HG03432 (cell line): ENCODE measurements at regions not wholly inside any gene's neighbourhood (a gene's known extent, or its start where the extent isn't known, plus 50 kb on each side); places are given as distances from the start of the nearest gene placed in this dataset.

Source experiments
- ATAC-seq: cut with Tn5 transposase; IDR thresholded peaks from one replicate; pipeline ENCODE4 v1.9.1; 2021; ENCODE audit warnings: mild to moderate bottlenecking, moderate library complexity; ENCODE audit not compliant: unreplicated experiment

DNA sequence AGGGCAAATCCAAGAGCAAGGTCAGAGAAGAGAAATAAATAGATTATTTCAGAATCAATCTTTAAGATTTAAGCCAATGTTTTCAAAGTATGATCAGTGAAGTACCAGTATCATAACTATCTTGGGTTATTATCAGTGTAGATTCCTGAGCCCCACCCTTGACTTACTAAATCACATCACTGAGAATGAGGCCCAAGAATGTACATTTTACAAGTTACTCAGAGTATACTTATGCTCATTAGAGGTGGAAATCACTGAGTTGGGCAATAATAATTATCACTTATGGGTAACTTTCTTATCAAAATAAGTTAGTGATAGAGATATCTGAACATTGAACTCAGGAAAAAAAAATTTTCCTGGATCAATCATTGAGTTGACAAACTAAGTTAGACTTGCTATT lies 121.6 kb upstream of the NOCT start:
- ATAC-seq: no peak

DNA sequence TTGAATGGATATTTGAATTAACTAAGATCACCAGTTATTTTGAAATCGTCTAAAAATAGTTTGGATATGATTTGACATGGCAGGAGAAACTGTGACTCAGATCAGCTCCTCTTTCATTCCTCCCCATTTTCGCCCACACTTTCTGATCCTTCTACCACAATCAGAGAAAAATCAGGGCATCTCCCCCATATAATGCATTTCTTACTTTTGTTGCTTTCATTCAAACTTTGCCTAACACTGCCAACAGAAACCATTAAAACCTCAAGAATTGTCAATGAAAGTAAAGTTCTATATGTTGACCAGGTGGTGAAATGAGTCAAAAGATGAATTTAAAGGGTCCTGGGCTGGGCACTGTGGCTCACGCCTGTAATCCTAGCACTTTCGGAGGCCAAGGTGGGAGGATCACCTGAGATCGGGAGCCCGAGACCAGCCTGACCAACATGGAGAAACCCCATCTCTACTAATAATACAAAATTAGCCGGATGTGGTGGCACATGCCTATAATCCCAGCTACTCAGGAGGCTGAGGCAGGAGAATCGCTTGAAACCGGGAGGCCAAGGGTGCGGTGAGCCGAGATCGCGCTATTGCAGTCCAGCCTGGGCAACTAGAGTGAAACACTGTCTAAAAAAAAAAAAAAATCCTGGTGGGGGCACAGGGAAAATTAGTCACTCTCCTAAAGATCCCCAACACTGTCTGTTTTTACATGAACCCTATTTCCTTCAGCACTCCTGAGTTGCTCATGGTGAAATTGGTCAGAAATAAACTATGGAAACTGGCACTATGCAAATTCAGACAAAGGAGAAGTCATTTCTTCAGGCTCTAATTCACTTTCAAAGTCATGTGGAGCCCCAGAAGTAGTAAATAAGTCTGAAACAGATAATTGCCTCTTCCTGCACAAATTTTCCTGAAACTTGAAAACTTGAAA lies 122.8 kb upstream of the NOCT start:
- peak; percentile 62 for ATAC-seq

DNA sequence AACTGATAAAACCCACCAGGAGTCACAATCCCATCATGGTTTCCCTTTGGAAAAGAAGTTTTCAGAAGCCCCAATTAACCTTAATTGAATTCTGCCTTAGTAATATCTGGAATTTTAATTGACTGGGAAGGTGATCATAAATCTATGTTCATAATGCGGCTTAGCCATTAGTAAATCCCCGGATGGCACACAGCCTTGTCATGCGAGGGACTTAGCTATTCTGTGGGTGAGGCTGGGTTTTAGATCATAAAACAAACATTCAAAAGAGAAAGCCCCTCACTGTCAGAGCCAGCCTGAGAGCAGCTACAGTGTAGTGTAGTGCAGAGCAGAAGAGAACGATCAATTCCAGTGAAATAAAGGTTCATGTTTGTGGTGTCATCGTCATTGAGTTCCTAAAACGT lies 124.0 kb upstream of the NOCT start:
- no peak for ATAC-seq

DNA sequence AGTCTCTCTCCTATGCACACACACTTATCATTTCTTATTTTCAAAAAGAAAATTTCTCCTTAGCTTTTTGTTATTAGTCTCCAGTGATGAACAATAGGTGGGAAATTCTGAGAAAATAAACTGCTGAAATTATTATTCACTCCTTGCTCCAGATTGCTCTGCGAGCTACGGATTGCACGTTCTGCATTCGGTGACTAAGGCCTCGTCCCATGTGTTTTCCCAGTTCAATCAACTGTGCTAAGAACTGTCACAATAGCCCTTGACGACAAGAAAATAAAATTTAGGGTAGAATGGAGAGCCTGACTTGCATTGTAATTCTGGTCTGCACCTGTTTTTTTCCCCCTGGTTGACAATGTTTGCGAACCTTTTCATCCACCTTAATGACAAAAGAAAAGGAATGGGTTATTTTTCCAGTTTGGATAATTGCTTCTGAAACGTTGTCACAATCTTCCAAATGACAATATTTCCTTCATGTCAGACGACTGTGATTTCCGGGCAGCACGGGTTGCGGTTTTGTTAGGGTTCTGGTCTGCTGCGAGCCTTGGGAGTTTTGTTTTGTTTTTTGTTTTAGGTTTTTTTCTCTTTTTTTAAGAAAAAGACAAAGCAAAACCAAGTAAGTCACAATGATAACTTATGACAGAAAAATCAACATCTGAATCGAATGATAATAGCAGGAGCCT lies 124.5 kb upstream of the NOCT start:
- no peak for ATAC-seq

DNA sequence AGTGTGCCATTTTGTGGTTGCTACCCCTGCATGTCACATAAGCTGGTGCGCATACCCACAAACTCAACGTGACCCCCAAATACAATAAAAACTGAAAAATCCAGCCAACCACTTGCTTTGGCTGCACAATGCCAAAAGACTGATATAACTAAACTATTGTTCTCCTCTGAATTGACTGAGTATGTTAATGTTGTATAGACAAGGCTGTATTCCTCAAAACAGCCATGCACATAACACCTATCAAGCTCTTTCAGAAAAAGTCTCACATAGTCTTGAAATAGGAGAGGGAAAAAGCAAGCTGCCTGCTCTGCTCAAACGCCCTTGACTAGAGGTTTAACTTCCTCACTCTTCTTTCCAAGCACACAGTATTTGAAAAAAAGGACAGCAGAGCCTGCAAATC lies 126.4 kb upstream of the NOCT start:
- no peak for ATAC-seq

DNA sequence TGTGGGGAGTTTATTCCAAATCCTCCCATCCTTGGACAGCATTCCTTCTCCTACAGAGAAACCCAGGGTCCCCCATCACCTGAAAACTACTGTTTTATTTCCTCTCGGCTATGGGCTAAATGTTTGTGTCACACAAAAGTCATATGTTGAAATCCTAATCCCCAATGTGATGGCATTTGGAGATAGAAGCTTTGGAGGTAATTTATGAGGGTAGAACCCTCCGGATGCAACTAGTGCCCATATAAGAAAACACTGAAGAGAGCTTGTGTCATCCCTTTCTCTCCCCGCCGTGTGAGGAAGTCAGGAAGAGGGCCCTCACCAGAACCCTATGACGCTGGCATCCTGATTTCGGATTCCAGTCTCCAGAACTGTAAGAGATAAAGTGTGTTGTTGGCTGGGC lies 127.8 kb upstream of the NOCT start:
- no peak for ATAC-seq

DNA sequence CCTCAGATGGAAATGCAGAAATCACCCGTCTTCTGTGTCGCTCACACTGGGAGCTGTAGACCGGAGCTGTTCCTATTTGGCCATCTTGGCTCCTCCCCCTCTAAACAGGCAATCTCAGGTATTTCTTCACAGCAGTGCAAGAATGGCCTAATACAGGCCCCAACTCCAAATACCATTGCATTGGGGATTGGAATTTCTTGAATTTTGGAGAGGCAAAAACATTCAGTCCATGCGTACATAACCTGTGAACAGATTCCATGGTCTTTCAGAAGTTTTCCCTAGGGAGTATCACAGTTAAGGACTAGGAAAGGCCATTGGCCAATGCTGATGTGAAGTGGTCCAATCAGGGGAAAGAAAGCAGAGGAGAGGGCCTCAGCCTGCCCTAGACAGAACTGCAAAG lies 128.2 kb upstream of the NOCT start:
- ATAC-seq: no peak

DNA sequence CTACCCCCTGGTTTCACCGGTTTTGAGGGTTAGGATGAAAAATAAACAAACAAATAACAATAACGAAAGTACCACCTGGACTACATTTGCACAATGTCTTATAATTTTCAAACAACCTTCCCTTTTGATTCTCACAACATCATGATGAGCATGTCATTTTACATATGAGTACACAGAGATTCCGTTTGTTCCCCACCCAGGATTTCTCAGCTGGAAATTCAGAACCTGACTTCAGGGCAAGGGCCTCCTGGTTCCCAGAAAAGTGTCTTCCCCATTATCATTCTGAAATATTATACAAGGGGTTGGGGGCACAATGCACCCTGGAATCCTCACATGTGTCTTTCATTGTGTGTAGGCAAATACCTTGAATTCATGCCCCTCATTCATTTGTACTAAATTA lies 135.8 kb upstream of the NOCT start:
- no peak for ATAC-seq

DNA sequence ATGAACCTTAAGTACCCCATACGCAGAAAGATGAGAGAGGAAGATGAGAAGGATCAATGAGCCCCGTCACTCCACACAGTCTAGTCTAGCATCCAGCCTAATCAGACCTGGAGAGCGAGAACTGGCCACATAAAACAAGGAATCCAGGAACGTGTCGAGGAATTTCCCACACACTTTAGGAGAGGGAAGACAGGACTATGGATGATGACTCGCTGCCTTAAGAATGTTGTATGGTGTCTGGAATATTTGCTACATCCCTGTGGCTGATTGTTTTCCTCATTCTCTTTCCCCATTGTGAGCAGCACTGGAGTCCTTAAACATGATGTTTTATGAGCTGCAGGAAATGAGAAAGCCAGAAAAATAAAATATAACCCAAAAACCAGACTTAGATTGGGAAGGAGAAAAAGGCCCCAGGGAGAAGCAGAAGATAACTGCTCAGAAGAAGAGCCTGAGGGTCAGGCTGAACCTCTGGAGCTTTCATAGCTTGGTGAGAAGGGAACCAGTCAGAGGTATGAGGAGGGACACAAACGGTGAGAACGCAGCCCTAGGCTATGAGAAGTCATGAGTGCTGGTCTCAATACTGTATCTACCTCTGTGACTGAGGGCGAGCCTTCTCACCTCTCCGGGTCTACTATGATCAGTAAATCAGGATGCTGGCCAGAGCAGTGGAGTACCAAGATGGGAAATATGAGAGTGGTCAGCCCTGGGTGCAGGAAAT lies 139.5 kb upstream of the NOCT start:
- no peak for ATAC-seq

DNA sequence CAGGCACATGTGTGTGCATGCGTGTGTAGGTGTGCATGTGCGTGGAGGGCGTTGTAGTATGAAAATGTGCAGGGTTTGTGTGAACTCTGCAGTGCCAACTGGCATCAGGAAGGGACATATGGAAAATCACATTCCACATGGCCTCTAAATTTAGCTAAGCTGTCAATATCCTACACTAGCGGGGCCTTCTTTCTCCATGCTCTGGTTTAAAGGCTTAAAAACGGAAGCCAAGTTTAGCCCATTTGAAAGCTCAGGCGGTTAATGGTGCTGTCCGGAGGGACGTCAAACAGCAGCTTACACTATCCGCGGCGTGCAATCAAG lies 144.1 kb upstream of the NOCT start:
- no peak for ATAC-seq

DNA sequence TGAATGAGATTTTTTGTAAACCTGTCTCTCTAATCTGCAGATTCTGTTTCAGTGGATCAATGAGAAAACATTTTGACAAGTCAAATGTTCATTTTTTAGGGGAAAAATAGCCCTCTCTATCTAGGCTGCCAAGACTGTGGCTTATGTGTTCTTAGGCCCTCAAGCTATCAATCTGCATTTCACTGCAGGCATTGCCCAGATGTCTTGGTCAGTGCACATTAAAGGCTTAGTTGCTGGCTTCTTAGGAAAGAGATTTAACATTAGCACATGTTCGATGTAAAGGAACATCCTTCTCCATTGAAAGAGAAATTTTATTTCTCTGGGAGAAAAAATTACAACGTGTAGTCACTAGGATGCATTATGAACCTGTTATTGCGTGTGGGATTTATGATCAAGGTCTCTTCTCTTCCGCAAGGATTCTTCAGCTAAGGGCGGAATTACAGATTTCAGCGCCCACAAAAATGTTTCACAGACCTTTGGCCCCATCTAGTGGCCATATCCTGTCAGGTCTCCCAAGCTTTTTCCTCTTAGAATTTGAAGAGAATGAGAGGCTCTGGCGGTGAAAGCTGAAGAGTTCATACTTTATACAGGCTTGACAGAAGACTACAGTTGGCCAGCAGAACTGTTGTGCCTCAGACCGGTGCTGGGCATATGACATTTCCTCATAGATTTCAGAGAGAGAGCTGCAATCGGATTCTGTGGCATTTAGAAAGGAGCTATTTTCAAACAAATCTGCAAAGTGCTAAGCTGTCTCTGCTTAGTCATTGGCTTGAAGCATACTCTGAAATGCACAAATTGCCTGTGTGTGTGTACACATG lies 144.6 kb upstream of the NOCT start:
- ATAC-seq: peak; percentile 72

DNA sequence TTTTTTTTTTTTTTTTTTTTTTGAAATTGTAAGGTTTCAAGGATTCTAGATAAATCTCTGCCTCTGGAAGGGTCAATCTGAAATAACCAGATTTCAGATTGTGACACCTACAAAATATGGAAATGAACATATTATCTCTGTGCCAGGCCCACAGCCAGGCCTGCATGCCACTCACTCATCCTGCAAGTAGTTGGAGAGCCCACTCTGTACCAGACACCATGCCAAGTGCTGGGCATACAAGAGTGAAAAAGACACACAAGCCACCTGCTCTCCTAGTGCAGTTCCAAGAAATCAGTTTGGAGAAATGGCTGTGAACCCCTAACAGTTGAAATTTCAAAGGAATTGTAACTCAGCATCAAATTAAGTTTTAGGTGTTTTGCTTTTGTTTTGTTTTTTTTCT lies 145.9 kb upstream of the NOCT start:
- ATAC-seq: no peak

DNA sequence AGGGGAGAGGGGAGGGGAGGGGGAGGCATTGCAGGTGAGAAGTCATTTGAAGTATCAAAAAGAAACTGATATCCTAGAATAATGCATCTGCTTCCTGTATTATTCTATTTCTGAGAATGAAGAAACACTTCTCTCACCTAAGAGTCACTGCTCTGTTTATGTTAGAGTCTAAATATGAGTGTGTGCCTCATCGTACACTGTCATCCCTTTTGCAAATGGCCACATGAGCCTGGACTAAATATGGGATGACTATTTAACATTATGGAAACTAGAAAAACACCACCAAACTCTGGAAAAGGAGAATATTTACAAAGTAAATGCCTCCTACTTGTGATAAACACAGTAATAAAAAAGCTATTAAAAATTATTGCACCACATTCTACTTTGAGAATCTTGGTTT lies 146.4 kb upstream of the NOCT start:
- ATAC-seq: no peak

DNA sequence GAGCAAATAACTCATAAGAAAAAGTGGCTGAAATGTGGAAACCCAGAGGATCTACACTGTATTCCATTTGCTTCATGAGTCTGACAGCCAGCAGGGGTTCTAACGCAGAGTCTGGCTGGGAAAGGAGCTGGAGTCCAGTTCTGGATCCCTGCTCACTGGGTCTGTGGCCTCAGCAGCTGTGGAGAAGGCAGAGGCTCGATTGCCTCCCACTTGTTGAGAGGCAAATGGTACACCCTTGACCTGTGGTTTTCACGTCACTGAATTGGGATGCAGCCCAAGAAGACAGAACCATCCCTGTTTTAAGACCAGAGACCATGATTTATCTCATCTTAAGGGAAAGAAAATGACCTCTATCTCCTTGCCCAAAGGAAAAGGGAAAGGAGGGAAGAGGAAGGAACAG lies 147.0 kb upstream of the NOCT start:
- no peak for ATAC-seq

DNA sequence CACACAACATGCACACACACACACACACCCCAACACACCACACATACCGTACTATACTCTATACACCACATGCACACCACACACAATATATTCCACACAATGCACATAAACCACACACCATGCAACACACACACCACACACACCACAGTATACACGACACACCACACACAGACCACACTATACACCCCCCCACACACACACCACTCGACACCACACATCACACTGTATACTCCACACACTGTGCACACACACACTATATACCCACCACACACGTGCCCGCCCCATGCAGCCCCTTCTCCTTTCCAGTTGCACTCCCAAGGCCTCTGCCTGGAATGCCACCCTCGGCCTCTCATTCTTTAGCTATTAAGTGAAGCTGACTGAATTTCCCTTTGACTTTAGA lies 148.2 kb upstream of the NOCT start:
- no peak for ATAC-seq

DNA sequence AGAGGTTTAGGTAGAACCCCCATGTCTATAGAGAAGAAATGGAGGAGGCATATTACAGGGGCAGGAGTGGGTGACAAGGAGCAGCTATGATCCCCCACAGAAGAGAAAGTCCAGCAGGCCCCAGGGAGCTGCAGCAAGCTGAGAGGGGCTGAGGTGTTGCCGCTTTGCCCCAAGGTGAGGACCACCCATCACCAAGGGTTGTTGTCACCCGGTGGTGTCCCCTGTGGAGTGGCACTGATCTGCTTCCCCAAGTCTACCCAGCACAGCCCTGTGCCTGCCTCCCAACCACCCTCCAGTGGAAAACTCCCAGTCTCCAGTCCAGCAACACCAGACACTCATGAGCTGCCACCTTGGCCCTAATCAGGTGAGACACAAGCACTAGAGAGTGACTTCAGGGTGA lies 149.3 kb upstream of the NOCT start:
- no peak for ATAC-seq

DNA sequence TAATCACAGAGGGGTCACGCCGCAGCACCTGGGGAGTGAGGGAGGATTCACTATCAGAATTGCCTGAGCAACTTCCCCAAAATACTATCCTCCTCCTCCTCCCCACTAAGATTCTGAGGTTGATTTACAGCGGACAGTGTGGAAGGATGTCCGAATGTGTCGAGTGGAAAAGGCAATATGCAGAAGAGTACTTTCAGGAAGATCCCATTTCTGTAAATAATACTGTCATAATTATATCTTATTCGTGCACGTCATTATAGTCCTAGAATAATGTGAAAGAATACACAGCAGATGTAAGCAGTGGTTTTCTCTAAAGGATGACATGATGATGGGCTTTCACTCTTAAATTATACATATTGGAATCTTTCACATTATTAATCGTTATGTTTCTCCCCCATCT lies 149.8 kb upstream of the NOCT start:
- no peak for ATAC-seq

DNA sequence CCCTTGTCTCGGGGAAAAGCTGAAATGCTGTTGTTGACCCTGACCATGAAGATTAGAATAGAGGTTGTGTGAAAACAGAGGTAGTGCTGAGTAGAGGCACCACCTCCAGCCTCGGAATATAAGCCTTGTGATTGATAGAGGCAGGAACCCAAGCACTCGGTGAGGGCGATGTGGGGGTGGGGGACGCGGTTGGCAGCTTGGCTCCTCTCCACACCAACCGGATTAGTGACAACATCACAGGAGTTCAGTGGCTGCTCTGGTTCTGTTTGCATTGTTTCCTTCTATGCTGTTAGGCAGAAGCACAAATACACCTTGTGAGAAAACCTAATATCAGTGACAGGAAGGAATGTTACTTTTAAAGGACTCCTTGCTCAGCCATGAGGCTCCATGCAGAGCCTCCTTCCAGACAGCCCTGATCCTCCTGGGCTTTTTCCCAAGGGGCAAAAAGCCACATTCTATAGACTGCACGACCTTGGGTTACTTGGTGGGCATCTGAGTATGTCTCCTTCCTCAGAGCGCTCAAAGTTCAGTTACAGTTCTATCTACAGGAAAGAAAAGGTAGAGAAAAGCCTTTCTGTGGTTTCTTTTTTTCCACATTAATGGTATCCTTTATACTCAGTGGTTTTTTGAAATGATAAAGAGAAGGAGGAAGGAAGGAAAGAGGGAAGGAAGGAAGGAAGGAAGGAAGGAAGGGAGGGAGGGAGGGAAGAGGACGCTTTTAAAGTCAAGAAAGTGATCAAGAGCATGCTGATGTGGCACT lies 150.4 kb upstream of the NOCT start:
- ATAC-seq: no peak

DNA sequence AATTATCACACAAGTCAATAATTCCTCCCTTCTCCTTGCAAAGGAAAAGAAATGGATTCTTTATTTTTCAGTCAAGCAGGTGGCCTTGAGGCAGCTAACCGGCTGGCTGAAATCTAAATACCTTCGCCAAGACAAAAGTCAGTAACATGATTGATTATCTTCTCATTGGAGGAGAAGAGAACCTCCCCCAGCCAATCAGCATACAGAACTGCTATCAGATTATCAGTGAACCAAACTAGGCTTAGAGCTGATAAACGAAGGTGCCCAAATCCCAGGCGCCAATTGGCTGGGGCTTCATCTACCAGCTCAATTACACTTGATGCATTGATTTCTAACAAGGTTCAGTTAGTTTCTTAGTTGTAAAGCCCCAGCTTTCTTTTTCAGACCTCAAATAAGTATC lies 152.4 kb upstream of the NOCT start:
- no peak for ATAC-seq

DNA sequence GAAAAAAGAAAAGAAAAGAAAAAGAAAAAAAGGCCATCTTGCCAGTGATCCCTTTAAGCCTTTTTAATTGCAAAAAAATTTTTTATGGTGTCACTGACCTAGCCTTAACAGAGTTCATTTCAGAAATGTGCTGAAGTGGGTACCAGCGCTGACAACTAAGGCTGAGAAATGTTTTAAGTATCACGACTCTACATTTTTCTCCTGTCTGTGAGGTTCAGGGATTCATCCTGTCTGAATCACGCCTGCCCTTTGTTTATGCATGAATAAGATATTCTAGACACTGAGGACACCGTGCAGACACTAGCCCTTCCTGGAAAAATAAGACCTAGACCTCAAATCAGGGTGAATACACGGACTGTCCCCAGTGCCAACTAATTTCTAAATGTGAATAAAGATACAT lies 154.4 kb upstream of the NOCT start:
- ATAC-seq: no peak
